ENCODE measurements at regions not wholly inside any gene's neighbourhood (a gene's known extent, or its start where the extent isn't known, plus 50 kb on each side); places are given as distances from the start of the nearest gene placed in this dataset.

- DNase-seq = no peak
Observed at GRCh38 chr6:144739873-144740272, 454.7 kb downstream of the UTRN start.

GRCh38 chr6:144741659-144742058 is 456.5 kb downstream of the UTRN start:
- DNase-seq = no peak

GRCh38 chr6:144742779-144743178 is 457.6 kb downstream of the UTRN start:
- no peak for DNase-seq

GRCh38 chr6:144744720-144745119 is 459.6 kb downstream of the UTRN start:
- no peak for DNase-seq

- no peak for DNase-seq
Observed at GRCh38 chr6:144745439-144745838, 460.3 kb downstream of the UTRN start.

GRCh38 chr6:144746902-144747469 is 461.9 kb downstream of the UTRN start:
- DNase-seq = no peak

- DNase-seq = no peak
Observed at GRCh38 chr6:144749263-144749662, 464.1 kb downstream of the UTRN start.

GRCh38 chr6:144753023-144753705 is 468.0 kb downstream of the UTRN start:
- DNase-seq = no peak

GRCh38 chr6:144756469-144756868 is 471.3 kb downstream of the UTRN start:
- DNase-seq = no peak

- DNase-seq = no peak
Observed at GRCh38 chr6:144757299-144757698, 472.2 kb downstream of the UTRN start.

DNA sequence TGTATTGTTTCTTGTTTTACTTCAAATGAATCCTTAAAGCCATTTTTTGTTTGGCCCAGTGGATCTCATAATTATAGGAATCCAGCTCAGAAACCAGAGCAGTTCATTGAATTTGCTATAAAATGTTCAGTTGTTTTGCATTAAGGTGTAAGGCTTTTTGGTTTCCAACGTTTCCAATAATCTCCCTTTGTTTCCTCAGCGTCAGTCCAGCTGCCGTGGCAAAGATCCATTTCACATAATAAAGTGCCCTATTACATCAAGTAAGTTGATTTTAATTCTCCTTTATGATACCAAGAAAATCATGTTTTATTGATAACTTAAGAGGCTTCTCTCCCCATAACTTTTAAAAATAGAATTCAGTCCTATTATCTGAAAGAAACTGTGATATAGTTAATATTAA is 472.6 kb downstream of the UTRN start:
- no peak for DNase-seq

DNA sequence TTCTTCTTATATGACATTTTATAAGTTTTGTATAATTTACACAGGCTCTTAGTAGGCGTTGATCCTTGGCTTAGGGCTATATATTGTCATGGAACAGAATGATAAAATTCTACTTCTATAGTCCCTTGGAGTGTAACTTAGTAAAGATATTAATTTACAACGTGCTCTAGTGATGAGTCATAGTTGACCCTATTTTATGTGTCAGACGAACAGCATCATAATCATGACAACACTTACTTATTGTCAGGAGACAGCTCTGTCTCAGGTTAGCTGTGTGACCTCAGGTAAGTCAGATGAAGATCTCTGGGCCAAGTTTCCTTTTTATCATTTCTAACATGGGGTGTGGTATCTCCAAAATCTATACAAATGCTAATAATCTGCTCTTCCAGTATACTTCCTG is 473.5 kb downstream of the UTRN start:
- peak; percentile 11 for DNase-seq

- no peak for DNase-seq
Observed at GRCh38 chr6:144762469-144762868, 477.3 kb downstream of the UTRN start.

DNA sequence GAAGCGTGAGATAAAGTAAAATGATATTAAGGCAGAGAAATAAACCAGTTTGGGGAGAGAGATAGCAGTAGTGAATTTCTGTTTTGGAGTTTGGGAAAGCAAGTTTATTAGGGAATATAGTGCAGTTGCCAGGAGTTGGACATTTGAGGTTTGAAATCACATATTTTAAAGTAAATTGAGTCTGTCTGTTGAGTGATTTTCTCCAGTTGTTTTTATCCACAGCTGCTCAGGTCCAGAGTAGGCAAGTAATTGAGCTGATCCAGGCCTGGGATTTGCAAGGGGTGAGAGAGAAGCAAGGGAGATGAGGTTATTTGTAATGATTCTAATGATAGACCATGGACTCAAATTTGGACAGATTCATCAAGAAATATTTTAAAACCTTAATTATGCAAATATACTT is 481.9 kb downstream of the UTRN start:
- no peak for DNase-seq

DNA sequence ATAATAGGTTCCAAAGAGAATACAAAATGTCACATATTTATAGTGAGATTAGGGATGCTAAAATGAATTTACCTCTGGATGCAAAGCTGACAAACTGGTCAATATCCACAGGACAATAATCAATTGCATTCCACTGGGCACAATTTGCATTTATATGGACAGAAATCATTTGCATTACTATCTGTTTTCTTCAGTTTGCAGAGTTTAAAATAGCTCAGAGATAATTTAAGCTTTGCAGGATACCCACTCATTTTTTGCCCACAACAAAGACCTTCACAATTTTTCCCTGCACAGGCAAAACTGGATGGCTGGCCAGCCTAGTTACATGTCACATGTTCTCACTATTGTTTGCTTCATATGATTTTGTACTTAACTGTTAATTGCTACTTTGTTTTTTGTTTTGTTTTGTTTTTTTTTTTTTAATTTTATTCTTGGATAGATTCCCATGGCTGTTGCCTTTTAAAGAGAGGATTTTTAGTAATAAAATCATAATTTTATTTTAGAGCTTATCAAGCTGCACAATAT is 483.5 kb downstream of the UTRN start:
- no peak for DNase-seq

- no peak for DNase-seq
Observed at GRCh38 chr6:144769142-144769541, 484.0 kb downstream of the UTRN start.

DNA sequence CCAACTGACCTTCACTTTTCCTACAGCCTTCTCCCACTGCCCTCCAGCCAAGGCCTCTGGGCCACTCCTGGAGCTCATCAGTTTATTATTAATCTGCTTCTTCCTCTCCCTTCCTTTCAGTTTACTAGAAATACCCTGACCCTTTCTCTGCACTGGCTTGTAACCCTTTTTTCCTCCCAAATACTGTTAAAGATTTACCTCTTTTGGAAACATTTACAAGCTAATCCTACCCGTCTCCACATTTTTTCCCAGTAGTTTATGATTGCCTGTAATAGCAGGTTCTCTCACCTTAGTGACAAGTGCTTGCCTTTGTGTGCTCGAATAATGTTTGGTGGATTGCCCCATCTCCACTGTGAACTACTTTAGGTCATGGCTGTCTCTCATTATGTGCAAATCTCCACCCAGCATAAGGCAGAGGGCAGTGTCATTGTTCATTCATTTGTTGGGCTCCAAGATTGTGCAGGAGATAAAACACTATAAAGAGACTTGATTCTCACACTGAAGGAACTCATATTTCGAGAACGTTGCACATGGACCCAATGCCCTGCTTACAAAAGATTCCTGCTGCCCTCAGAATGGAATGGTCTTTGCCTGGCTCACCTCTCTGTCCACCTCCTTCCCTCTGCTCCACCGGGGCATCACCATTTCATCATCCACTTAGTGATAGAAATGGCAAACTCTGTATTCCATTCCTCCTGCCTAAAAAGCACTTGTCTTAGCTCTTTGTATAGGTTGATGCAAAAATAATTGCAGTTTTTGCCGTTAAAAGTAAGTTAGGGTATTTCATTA is 491.1 kb downstream of the UTRN start:
- no peak for DNase-seq

GRCh38 chr6:144777249-144777648 is 492.1 kb downstream of the UTRN start:
- DNase-seq = no peak

- DNase-seq = no peak
Observed at GRCh38 chr6:144778056-144778455, 492.9 kb downstream of the UTRN start.

- DNase-seq = no peak
Observed at GRCh38 chr6:144778773-144779492, 493.8 kb downstream of the UTRN start.

- no peak for DNase-seq
Observed at GRCh38 chr6:144781836-144782235, 496.7 kb downstream of the UTRN start.

GRCh38 chr6:144782634-144783033 is 497.5 kb downstream of the UTRN start:
- DNase-seq = peak; percentile 3

DNA sequence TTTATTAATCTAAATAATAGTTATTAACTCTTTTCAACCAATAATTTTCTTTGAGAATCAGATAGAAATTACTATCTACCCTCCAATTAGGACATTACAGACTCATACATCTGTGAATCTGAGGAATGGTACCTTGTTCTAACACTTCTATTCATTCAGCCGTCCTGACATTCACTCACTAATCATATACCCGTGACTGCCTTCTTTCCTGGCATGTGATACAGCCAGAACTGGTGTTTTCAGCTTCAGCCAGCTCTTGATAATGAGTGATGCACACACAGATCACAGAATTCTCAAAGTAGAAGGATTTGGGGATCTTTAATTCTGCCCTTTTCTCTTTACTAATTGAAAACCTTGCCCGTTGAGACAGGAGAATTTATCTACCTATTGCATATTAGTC is 499.9 kb downstream of the UTRN start:
- DNase-seq = no peak
